ENCODE measurements at regions not wholly inside any gene's neighbourhood (a gene's known extent, or its start where the extent isn't known, plus 50 kb on each side); places are given as distances from the start of the nearest gene placed in this dataset.

- ChIA-PET POLR2A (ENCODE audit: low non-redundant PET) (no interaction called here), CTCF (interaction anchor here (0.7 kb wide), 1 partner anchor 1349 kb away, joined by 4 read pairs; no protein-coding TSS in a partner anchor)
- DNase-seq (ENCODE audit: low spot score): no peak
- TF ChIP-seq CTCF (conservative IDR thresholded peaks at IDR 0.05; ENCODE audit: low read depth): no peak
- no peak overlapping the region for H3K27ac ChIP-seq
Measured at GRCh38 chr9:82445556-82445955, 457.0 kb downstream of the SPATA31D1 start.

GRCh38 chr9:82447343-82447742 is 458.8 kb downstream of the SPATA31D1 start:
- DNase-seq (ENCODE audit: low spot score): no peak
- CTCF ChIA-PET: interaction anchor here (0.5 kb wide), 1 partner anchor 35 kb away, joined by 6 read pairs; no protein-coding TSS in a partner anchor

GRCh38 chr9:82449986-82450385 is 461.4 kb downstream of the SPATA31D1 start:
- no peak overlapping the region for H3K27ac ChIP-seq
- DNase-seq (ENCODE audit: low spot score): no peak
- CTCF ChIA-PET: no interaction called here
- TF ChIP-seq CTCF (conservative IDR thresholded peaks at IDR 0.05; ENCODE audit: low read depth): no peak
- POLR2A ChIA-PET (ENCODE audit: low non-redundant PET): no interaction called here

More at GRCh38 chr9:82447343-82447742, 458.8 kb downstream of the SPATA31D1 start:
- H3K27ac ChIP-seq: no peak overlapping the region
- no peak for TF ChIP-seq CTCF (conservative IDR thresholded peaks at IDR 0.05; ENCODE audit: low read depth)
- POLR2A ChIA-PET (ENCODE audit: low non-redundant PET): no interaction called here

GRCh38 chr9:82454509-82455190 is 466.1 kb downstream of the SPATA31D1 start:
- CTCF ChIA-PET: no interaction called here
- no peak for DNase-seq (ENCODE audit: low spot score)
- H3K27ac ChIP-seq: no peak overlapping the region
- POLR2A ChIA-PET (ENCODE audit: low non-redundant PET): no interaction called here
- TF ChIP-seq CTCF (conservative IDR thresholded peaks at IDR 0.05; ENCODE audit: low read depth): no peak

GRCh38 chr9:82456642-82457041 is 468.1 kb downstream of the SPATA31D1 start:
- no peak overlapping the region for H3K27ac ChIP-seq
- ChIA-PET CTCF (interaction anchor here (0.6 kb wide), 2 partner anchors 72 to 1339 kb away, joined by 3 read pairs; no protein-coding TSS in a partner anchor), POLR2A (ENCODE audit: low non-redundant PET) (no interaction called here)
- DNase-seq (ENCODE audit: low spot score): peak; percentile 15
- TF ChIP-seq CTCF (conservative IDR thresholded peaks at IDR 0.05; ENCODE audit: low read depth): no peak

- CTCF ChIA-PET: interaction anchor here (0.6 kb wide), 2 partner anchors 72 to 1340 kb away, joined by 3 read pairs; no protein-coding TSS in a partner anchor
- no peak for DNase-seq (ENCODE audit: low spot score)
- no peak overlapping the region for H3K27ac ChIP-seq
- TF ChIP-seq CTCF (conservative IDR thresholded peaks at IDR 0.05; ENCODE audit: low read depth): no peak
- POLR2A ChIA-PET (ENCODE audit: low non-redundant PET): no interaction called here
Measured at GRCh38 chr9:82457298-82457697, 468.7 kb downstream of the SPATA31D1 start.

All from RWPE1 (cell line).